Ishikawa (cell line): ENCODE measurements at regions not wholly inside any gene's neighbourhood (a gene's known extent, or its start where the extent isn't known, plus 50 kb on each side); places are given as distances from the start of the nearest gene placed in this dataset.

Source experiments
- CEBPB ChIP-seq: IDR thresholded peaks from 2 replicates; pipeline ENCODE4 v1.6.1; 2012
- CREB1 ChIP-seq: IDR thresholded peaks from 2 replicates; pipeline ENCODE4 v1.6.1; 2012; ENCODE audit warnings: low read depth
- EGR1 ChIP-seq: IDR thresholded peaks from 2 replicates; pipeline ENCODE4 v1.6.1; 2012
- EP300 ChIP-seq: IDR thresholded peaks from 2 replicates; pipeline ENCODE4 v1.6.1; 2012; ENCODE audit warnings: borderline replicate concordance
- FOXM1 ChIP-seq: IDR thresholded peaks from 2 replicates; pipeline ENCODE4 v1.6.1; 2012; ENCODE audit warnings: low read depth, borderline replicate concordance
- MAX ChIP-seq: IDR thresholded peaks from 2 replicates; pipeline ENCODE4 v1.6.1; 2012
- NFIC ChIP-seq: IDR thresholded peaks from 2 replicates; pipeline ENCODE4 v1.6.1; 2012
- RAD21 ChIP-seq: IDR thresholded peaks from 2 replicates; pipeline ENCODE4 v1.6.1; 2012; ENCODE audit warnings: low read depth
- REST ChIP-seq: IDR thresholded peaks from 2 replicates; pipeline ENCODE4 v1.6.1; 2012; ENCODE audit warnings: low read depth, mild to moderate bottlenecking
- TAF1 ChIP-seq: IDR thresholded peaks from 2 replicates; pipeline ENCODE4 v1.6.1; 2012; ENCODE audit warnings: low read depth, mild to moderate bottlenecking
- TCF12 ChIP-seq: IDR thresholded peaks from 2 replicates; pipeline ENCODE4 v1.6.1; 2012; ENCODE audit warnings: low read depth
- TEAD4 ChIP-seq: IDR thresholded peaks from 2 replicates; pipeline ENCODE4 v1.6.1; 2012
- USF1 ChIP-seq: IDR thresholded peaks from 2 replicates; pipeline ENCODE4 v1.6.1; 2012
- YY1 ChIP-seq: IDR thresholded peaks from 2 replicates; pipeline ENCODE4 v1.6.1; 2012; ENCODE audit warnings: low read depth
- ZBTB7A ChIP-seq: IDR thresholded peaks from 2 replicates; pipeline ENCODE4 v1.6.1; 2012; ENCODE audit warnings: low read depth

GRCh38 chr6:53998303-53998702 is 112.9 kb upstream of the MLIP start:
- TF ChIP-seq TCF12: no peak
- no peak for TF ChIP-seq CREB1
- TF ChIP-seq YY1: no peak
- TF ChIP-seq RAD21: no peak
- no peak for TF ChIP-seq EGR1
- TF ChIP-seq CEBPB: no peak
- no peak for TF ChIP-seq NFIC
- TF ChIP-seq MAX: no peak
- TF ChIP-seq TEAD4: no peak
- TF ChIP-seq TAF1: no peak
- TF ChIP-seq ZBTB7A: no peak
- no peak for TF ChIP-seq FOXM1
- TF ChIP-seq USF1: no peak
- TF ChIP-seq REST: no peak
- no peak for TF ChIP-seq EP300

- TF ChIP-seq YY1 (no peak), ZBTB7A (no peak), EP300 (no peak), CREB1 (no peak), USF1 (no peak), MAX (no peak), TEAD4 (no peak)
These were observed 112.0 kb upstream of the MLIP start for GRCh38 chr6:53999088-53999755.

GRCh38 chr6:54002116-54002515 is 109.1 kb upstream of the MLIP start:
- TF ChIP-seq TCF12 (no peak), FOXM1 (no peak), REST (no peak)

- no peak for TF ChIP-seq CEBPB
- no peak for TF ChIP-seq TEAD4
- no peak for TF ChIP-seq EGR1
- TF ChIP-seq ZBTB7A: no peak
These were observed 107.9 kb upstream of the MLIP start for GRCh38 chr6:54003316-54003715.

GRCh38 chr6:54008589-54008988 is 102.7 kb upstream of the MLIP start:
- TF ChIP-seq TCF12 (no peak), CEBPB (no peak), YY1 (no peak), EP300 (no peak), TAF1 (no peak), USF1 (no peak), FOXM1 (no peak), REST (no peak), MAX (no peak), TEAD4 (no peak), ZBTB7A (no peak), NFIC (no peak), EGR1 (no peak), RAD21 (no peak), CREB1 (no peak)
